DLD1 (cell line): ENCODE measurements at regions not wholly inside any gene's neighbourhood (a gene's known extent, or its start where the extent isn't known, plus 50 kb on each side); places are given as distances from the start of the nearest gene placed in this dataset.

ENCODE experiments used
- in situ Hi-C: cut with HindIII; loops from 2 replicates; pipeline ENCODE4 v1.10.0; 2017; ENCODE audit warnings: low sequenced_read_pairs

DNA sequence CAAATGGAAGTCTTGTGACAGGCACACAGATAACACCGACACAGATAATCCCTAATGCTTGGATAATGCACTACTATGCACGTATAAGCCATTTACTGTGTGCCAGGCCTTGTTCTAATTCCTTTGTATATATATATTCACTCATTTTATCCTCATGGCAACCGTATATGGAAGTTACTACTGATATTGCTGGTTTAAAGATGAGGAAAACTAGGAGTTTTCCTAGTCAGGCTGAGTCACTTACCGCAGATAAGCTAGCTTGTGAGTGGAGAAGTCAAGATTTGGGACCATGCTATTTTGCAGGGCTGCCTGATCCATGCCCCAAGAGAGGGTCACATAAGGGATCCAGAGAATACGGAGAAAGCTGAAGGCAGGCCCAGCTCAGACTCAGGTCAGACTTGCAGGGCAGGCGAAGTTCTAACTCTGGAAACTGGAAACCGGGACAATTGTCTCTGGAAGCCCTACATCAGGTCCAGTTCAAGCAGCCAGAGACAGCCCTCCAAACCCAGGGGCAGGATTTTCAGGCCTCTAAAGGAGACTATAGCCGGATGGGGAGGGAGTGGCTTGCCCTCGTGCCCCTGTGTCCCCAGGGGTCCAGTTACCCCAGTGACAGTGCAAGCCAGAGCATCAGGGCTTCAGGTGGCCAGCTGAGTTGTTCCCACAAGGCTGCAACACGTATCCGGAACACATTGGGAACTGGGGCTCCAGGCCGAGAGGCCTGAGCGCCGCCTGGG, 534.8 kb downstream of the INSC start:
- in situ Hi-C loops, result no loop called here

DNA sequence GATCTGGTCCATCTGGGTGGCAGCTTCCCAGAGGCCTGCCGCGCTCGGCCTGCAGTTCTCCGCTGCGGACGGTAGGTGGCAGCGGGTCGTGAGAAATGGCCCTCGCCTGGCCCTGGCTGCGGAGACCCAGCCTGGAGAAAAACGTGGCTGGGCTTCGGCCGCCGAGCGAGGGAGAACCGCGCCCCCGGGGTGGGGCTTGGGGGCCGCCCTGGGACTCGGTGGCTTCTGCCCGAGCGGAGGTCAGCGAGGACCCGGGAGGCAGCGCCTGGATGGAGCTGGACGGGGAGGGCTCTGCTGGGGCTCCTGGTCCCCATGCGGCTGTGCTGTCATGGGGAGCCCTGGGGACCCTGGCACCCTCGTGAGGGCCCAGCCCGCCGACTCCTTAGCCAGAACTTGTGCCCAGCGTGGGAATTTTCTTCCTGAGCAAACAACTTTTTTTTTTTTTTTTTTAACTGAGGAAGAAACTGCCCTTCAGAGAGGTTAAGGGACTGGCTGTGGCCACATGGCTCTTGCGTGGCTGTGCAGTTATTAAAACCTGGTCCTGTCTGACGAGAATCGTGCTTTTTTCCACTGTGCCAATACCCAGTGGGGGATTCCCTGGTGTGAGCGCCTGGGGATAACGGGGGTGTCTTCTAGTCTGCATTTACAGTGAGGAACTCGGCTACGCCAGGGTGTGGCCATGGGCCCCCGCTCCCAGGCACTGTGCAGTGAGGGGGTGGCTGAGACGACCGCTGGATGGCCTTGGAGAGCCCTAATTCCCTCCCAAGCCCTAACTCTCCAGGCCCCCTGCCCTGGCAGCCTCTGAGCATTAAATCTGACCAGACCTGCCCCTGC, 535.6 kb downstream of the INSC start:
- in situ Hi-C loops, result no loop called here

DNA sequence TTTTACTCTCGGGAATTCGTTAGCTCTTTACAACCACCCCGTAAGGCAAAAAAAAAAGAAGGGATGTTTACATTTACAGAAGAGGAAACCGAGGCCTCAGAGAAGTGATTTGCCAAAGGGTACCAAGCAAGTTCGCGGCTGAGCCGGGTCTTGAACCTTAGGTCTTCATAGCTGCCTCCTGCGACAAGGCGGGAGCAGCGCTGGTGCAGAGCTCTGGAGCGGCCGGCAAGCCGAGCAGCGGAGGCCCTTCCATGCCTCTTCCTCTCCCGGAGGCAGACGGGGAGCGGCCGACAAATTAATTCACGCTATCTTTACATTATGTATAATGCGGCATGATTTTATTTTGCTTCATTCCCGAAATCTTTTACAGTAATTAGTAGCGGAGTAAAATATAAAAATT, 536.3 kb downstream of the INSC start:
- in situ Hi-C loops, result no loop called here

DNA sequence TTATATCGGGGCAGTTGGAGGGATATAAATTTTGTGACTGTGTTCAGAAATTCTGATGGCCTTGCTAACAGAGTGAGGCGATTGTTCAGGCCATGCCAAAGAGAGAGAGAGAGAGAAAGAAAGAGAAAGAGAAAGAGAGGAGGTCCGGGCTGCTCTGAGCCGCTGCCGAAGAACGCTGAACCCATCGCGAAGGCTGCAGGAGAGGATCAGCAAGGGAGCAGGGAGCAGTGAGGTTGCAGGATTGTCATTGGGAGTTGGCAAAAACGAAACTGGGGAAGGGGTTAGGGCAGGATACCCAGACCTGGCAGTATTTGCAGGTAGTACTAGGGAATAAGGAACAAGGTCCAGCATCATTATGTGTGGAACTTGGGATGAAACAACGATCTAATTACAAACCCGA, 537.1 kb downstream of the INSC start:
- in situ Hi-C loops, result no loop called here

DNA sequence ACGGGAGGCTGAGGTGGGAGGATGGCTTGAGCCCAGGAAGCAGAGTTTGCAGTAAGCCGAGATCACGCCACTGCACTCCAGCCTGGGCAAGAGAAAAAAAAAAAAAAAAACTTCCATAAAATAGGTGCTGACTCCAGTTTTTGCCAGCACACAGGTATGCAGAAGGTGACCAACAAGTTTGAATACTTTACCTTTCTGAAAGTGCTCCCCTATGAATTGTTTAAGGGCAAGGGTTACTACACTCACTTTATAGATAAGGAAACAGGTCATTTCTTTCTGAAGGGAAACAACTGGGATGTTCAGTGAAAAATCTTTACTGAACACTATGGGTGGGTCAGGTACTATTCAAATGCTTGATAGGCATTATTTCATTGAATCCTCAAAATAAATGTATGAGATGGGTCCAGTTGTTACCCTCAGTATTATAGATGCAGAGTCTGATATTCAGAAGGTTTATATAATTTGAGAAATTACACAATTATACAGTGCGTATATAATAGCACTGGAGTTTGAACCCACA, 538.5 kb downstream of the INSC start:
- in situ Hi-C loops, result no loop called here

DNA sequence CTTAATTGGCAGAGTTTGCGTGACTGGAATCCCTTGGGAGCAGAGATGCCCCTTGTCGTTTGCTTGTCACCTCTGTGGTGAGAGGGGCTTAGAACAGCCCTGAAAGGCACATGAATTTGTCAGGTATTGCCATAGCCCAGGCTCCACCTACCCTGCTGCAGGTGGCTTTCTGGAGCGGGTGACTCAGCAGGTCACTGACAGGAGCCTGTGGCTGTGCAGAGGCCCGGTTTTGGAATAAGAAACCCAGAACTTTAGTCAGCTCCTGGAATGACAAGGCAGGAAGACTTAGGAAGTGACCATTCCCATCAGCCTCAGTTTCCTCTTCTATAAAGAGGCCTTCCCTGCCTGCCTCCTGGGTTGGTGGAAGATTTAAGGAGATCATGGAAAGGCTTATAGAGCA, 539.7 kb downstream of the INSC start:
- in situ Hi-C loops, result no loop called here

DNA sequence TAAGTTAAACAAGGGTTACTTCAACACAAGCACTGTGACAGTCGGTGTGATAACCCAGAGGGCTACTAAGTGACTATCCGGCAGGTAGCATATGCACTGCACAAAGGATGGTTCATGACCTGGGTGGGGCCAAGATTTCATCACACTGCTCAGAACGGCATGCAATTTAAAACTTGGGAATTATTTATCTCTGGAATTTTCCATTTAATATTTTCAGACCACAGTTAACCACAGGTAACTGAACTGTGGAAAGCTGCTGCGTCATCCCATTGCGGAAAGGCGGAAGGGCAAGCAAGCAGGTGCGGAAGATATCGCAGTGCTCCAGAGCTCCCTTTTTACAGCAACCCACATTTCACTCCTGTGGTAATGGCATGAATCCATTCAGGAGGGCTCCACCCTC, 540.8 kb downstream of the INSC start:
- in situ Hi-C loops, result no loop called here

GRCh38 chr11:15657264-15657663, 542.5 kb downstream of the INSC start:
- in situ Hi-C loops, result no loop called here

- in situ Hi-C loops, result no loop called here
Observed at GRCh38 chr11:15660496-15660895, 545.8 kb downstream of the INSC start.

DNA sequence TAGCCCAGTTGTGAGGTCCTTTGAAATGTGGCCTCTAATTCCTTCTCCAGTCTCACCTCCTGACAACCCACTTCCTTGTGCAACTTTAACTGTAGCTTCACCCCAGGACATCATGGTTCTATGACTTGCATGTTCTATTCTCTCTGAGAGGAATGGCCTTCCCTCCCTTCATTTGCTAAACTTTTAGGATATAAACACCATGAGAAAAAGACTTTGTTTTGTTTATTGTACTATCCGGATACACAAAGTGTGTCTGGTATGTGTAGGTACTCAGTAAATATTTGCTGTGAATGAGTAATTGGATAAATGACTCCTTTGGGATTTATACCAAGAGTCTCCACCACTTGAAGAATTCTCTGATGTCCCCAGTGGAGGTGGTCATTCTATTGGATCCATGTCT, 547.6 kb downstream of the INSC start:
- in situ Hi-C loops, result no loop called here

- in situ Hi-C loops, result no loop called here
Observed at GRCh38 chr11:15663777-15664218, 549.1 kb downstream of the INSC start.

- in situ Hi-C loops, result no loop called here
Observed at GRCh38 chr11:15665368-15665871, 550.7 kb downstream of the INSC start.

DNA sequence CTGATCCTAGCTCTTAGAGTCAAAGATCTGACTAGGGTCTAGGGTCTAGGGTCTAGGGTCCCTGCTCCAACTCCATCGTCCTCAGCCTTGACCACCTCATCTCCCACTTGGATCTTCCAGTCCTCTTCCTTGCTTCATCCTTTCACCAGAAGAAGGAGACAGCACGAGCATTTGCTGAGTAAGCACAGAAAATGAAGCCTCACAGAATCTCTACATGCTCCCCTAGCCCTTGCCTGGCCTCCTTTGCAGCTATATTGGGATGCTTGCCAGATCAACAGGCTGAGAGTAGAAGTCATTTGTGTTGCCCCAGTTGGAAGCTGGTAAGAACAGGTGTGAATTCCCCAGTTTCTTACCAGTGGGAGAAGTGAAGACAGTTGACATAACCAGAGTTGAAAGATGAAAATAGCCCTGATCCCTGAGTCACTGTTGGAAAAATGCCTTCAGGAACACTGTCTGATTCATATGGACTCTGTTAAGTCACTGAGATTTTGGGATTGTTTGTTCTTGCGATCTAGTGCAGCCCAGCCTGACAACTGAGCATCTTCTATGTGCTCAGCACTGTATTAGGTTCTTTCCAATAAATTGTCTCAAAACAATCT, 552.5 kb downstream of the INSC start:
- in situ Hi-C loops, result no loop called here

- in situ Hi-C loops, result no loop called here
Observed at GRCh38 chr11:15668718-15669117, 554.0 kb downstream of the INSC start.

GRCh38 chr11:15670520-15671070, 555.9 kb downstream of the INSC start:
- in situ Hi-C loops, result no loop called here

- in situ Hi-C loops, result no loop called here
Observed at GRCh38 chr11:15671216-15671615, 556.5 kb downstream of the INSC start.

- in situ Hi-C loops, result no loop called here
Observed at GRCh38 chr11:15672825-15673224, 558.1 kb downstream of the INSC start.

GRCh38 chr11:15673408-15673831, 558.7 kb downstream of the INSC start:
- in situ Hi-C loops, result no loop called here

GRCh38 chr11:15674756-15675155, 560.0 kb downstream of the INSC start:
- in situ Hi-C loops, result no loop called here

DNA sequence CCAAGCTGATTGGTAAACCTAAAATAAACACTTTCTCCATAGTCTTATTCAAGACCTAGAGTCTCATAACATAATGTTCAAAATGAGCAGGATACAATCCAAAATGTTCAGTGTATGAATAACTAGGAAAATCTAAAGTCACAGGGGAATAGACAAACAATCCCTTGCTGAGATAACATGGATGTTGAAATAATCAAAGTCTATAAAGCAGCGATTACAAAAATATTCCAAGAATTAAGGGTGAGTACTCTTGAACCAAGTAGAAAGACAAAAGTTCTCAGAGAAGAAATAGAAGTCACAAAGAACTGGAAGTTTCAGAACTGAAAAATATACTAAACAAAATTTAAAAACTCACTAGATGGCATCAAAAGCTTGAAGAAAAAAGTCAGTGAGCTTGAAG, 561.0 kb downstream of the INSC start:
- in situ Hi-C loops, result no loop called here

DNA sequence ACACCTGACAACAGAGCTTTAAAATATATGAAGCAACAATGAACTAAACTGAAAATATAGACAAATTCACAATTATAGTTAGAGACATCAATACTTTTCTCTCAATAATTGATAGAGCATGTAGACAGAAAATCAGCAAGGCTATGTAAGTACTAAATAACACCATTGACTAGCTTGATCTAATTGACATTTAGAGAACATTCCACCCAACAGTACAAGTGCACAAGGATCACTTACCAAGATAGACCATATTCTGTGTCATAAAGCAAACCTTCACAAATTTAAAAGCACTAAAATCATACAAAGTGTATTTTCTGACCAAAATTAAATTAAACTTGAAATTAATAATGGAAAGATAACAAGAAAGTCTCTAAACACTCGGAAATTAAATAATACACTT, 562.5 kb downstream of the INSC start:
- in situ Hi-C loops, result no loop called here
